SK-N-SH (cell line): ENCODE measurements at regions not wholly inside any gene's neighbourhood (a gene's known extent, or its start where the extent isn't known, plus 50 kb on each side); places are given as distances from the start of the nearest gene placed in this dataset.

ENCODE experiments used
- CTCF ChIP-seq: fragments of 200-600 bp; sonication (generic); IDR thresholded peaks from 2 replicates; pipeline ENCODE4 v1.6.1; 2017; ENCODE audit warnings: antibody characterized with exemption, mild to moderate bottlenecking, moderate library complexity
- EP300 ChIP-seq, 2 experiments: IDR thresholded peaks; 2 replicates each; pipeline versions ENCODE4 v1.4.0 to v1.6.1; 2012; ENCODE audit warnings: borderline replicate concordance in 1 of 2, low read depth in 1 of 2, low read length in 1 of 2
- FOXJ3 ChIP-seq: sonication (generic); formaldehyde crosslinking; IDR thresholded peaks from 2 replicates; pipeline ENCODE4 v1.5.1; 2020; ENCODE audit warnings: mild to moderate bottlenecking, missing genetic modification reagents
- JUND ChIP-seq: IDR thresholded peaks from 2 replicates; pipeline ENCODE4 v1.4.0; 2012
- NRF1 ChIP-seq: IDR thresholded peaks from 2 replicates; pipeline ENCODE4 v1.6.1; 2012; ENCODE audit warnings: low read depth, mild to moderate bottlenecking, low read length
- PBX3 ChIP-seq: IDR thresholded peaks from 2 replicates; pipeline ENCODE4; 2012
- REST ChIP-seq: IDR thresholded peaks from 2 replicates; pipeline ENCODE4 v1.6.1; 2012; ENCODE audit warnings: mild to moderate bottlenecking, low read depth, low read length, moderate library complexity
- TAF1 ChIP-seq: IDR thresholded peaks from 2 replicates; pipeline ENCODE4 v1.6.1; 2012; ENCODE audit warnings: low read depth, mild to moderate bottlenecking, low read length, moderate library complexity, borderline replicate concordance

GRCh38 chr7:109611656-109612055 is 1042.0 kb downstream of the DNAJB9 start:
- TF ChIP-seq CTCF = no peak
- TF ChIP-seq PBX3 = no peak
- TF ChIP-seq JUND = no peak
- TF ChIP-seq REST = no peak
- no peak for TF ChIP-seq NRF1
- TF ChIP-seq EP300 (IDR thresholded peaks at IDR 0.05; ENCODE audit: borderline replicate concordance in 1 of 2, low read depth in 1 of 2, low read length in 1 of 2) = no peak
- TF ChIP-seq FOXJ3 (CRISPR knock-in tag) = no peak
- TF ChIP-seq TAF1 = no peak
